ENCODE measurements at regions not wholly inside any gene's neighbourhood (a gene's known extent, or its start where the extent isn't known, plus 50 kb on each side); places are given as distances from the start of the nearest gene placed in this dataset.
A peak's percentile ranks its signal among the peaks of the same experiment; 100 is the strongest.
"Not testable (repeated sequence)": the region's sequence is repeated elsewhere in the genome, so short reads cannot be mapped to it uniquely, and the experiment has no call there.

DNA sequence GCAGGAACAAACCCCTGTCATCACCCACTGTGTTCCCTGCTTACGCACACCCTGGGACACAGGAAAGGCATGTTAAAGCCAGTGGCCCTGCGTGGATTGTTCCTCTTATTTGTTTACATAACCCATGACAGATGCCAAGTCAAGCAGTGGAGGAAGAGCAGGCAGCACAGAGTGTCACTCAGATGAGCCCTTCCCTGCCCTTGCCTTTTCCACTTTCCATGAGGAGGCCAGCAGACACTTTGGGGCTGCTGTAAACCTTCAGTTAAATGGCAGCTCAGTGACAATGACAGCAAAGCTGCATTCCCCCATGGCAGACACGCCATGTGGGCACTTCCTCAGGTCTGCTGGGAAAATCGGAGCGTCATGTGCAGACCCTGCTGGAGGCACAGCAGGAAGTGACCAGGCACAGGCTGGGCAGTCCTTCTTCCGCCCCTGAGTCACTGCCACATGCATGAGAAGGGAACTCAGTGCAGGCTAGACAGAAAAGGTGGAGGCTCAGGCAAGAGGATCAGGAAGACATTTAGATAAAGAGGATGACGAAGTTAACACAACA is 216.8 kb upstream of the PIK3R1 start:
- DNase-seq (no peak), ATAC-seq (ENCODE audit: low read depth in 2 of 2) (no peak)
- peaks cover 0 to 2% (median 0%) of the 10 kb centered on the region in 7 donors for H3K9me3 Mint-ChIP-seq
- H3K4me1 Mint-ChIP-seq: no peaks in the 10 kb centered on the region
- H3K4me3 Mint-ChIP-seq: peak overlapping the region in 1 of 8 donors; percentile 23
- no peaks in the 10 kb centered on the region for H3K36me3 Mint-ChIP-seq
- no peak overlapping the region for H3K27ac Mint-ChIP-seq
- H3K27me3 Mint-ChIP-seq: peaks cover 0 to 6% (median 0%) of the 10 kb centered on the region in 3 donors

DNA sequence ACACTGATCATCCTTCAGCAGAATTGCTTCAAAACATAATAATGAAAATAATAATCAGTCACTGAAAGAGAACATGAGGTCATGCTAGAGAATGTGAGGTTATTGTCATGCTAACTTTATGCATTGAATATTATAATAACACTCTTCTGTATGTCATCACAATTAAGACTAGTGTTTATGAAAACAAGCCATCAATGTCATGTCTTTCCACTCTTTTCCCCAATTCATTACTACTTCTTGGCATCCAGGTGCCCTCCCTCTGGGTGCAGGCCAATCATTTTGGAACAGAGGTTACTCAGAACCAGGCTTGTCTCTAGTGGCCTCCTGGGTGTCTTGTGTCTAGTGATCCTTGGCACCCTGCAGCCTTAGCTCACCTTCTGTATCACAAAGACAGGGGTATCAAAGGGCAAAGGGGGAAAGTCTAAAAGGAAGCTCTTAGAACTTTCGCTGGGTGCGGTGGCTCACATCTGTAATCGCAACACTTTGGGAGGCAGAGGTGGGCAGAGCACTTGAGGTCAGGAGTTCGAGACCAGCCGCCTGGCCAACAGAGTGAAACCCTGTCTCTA is 217.6 kb upstream of the PIK3R1 start:
- Mint-ChIP-seq H3K4me3 (no peak overlapping the region), H3K9me3 (peaks cover 0 to 2% (median 0%) of the 10 kb centered on the region in 7 donors), H3K4me1 (no peaks in the 10 kb centered on the region), H3K36me3 (no peaks in the 10 kb centered on the region), H3K27ac (no peak overlapping the region), H3K27me3 (peaks cover 0 to 7% (median 0%) of the 10 kb centered on the region in 3 donors)
- ATAC-seq (ENCODE audit: low read depth in 2 of 2) (no peak), DNase-seq (no peak)

DNA sequence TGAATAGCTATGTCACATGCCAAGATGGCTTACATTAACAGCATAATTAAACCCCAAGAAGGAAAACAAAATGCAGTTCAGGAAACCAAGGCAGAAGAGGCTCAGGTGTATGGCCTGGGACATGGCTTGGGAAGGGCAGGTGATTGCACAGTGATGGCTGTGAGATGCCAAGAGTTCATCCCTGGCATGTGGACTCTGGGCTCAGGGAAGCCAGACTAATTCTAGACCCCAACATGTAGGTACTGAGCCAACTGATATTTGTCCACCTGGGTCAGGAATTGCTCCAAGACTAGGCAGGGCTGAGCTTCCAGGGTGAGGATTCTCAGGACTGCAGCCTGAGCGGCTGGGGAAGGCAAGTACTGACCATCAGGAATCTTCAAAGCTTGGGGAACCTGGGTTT is 218.4 kb upstream of the PIK3R1 start:
- peaks cover 0 to 7% (median 0%) of the 10 kb centered on the region in 3 donors for H3K27me3 Mint-ChIP-seq
- ATAC-seq (ENCODE audit: low read depth in 2 of 2): no peak
- no peaks in the 10 kb centered on the region for H3K4me1 Mint-ChIP-seq
- no peak overlapping the region for H3K27ac Mint-ChIP-seq
- H3K36me3 Mint-ChIP-seq: no peaks in the 10 kb centered on the region
- no peak overlapping the region for H3K4me3 Mint-ChIP-seq
- no peaks in the 10 kb centered on the region for H3K9me3 Mint-ChIP-seq
- no peak for DNase-seq

DNA sequence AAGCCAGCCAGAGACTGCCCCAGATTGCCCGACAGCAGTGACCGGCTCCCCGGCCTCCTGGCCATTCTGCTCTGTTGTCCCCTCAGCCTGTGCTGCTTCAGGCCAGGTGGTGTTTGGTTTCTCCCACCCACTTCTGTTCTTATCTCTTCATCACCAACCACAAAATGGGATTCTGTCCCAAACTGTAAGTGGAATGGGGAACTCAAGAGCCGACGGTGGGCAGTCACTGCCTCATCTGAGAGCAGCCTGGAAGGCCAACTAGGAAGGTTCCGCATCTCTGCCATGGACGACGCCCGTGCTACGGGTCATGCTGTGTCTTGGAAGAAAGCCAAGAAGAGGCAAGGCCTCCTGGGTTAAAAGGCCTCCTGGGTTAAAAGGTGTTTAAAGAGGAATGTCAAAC is 219.0 kb upstream of the PIK3R1 start:
- ATAC-seq (ENCODE audit: low read depth in 2 of 2) (no peak), DNase-seq (no peak)
- Mint-ChIP-seq H3K9me3 (no peaks in the 10 kb centered on the region), H3K4me1 (no peaks in the 10 kb centered on the region), H3K27ac (no peak overlapping the region), H3K27me3 (peaks cover 0 to 7% (median 0%) of the 10 kb centered on the region in 3 donors), H3K36me3 (no peaks in the 10 kb centered on the region), H3K4me3 (no peak overlapping the region)

DNA sequence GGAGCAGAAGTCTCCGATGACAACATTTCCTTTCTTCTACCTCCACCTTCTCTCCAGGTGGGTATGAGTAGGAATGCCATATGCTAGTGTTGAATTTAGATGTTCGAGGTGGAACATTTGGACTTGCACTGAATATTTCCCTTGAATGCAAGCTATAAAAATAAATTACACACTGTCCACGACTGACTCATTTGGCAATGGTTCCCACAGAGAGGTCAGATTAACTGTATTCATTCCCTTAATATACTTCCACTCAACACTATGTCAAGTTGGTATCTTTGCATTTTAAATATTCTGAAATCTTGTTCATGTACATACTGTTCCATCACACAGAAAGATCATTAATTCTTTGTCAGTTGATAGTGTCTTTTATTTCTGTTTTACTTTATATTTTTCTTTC is 222.6 kb upstream of the PIK3R1 start:
- Mint-ChIP-seq H3K4me1 (no peaks in the 10 kb centered on the region), H3K27me3 (peaks cover 0 to 7% (median 0%) of the 10 kb centered on the region in 3 donors), H3K9me3 (no peaks in the 10 kb centered on the region), H3K4me3 (no peak overlapping the region), H3K27ac (no peak overlapping the region), H3K36me3 (no peaks in the 10 kb centered on the region)
- no peak for DNase-seq
- no peak for ATAC-seq (ENCODE audit: low read depth in 2 of 2)

DNA sequence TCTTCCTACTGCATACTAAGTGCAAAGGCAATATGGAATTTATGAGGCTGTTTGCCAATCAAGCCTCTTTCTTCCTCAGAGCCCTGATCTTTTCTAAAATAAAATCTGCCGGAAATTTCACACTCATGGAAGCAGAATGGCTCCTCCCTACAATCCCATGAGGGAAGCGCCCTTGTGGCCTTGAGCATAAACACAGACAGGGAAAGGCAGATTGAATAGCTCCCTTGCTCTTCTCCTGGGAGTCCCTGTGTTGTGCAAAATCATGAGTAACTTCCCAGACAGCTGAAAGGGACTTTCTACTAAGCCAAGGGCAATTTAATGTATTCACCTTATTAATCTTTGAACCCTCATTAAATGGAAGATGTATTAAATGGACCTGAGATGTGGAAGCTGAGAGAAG is 226.1 kb upstream of the PIK3R1 start:
- H3K4me3 Mint-ChIP-seq: no peak overlapping the region
- no peaks in the 10 kb centered on the region for H3K36me3 Mint-ChIP-seq
- peaks cover 0 to 7% (median 0%) of the 10 kb centered on the region in 3 donors for H3K27me3 Mint-ChIP-seq
- no peaks in the 10 kb centered on the region for H3K4me1 Mint-ChIP-seq
- DNase-seq (no peak), ATAC-seq (ENCODE audit: low read depth in 2 of 2) (no peak)
- H3K9me3 Mint-ChIP-seq: no peaks in the 10 kb centered on the region
- no peak overlapping the region for H3K27ac Mint-ChIP-seq

DNA sequence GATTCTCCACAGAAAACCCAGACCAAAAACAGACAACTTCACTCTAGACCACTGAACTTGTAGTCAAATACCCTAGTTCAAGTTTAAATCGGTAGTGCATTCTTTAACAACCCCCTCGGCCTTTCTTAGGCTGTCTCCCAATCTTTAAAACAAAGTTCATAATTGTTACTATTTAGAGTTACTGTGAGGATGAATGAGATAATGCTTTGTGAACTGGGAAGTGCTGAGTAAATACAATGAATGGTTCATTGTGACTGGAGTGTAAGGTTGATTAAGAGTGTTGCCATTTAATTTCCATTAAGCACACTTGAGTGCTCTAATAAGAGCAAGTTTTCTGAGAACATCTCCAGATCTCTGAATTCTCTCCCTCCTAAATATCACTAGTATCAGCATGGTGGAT is 228.8 kb upstream of the PIK3R1 start:
- Mint-ChIP-seq H3K4me3 (no peak overlapping the region), H3K4me1 (peaks cover 4 to 13% (median 13%) of the 10 kb centered on the region in 3 donors), H3K27me3 (no peaks in the 10 kb centered on the region), H3K27ac (no peak overlapping the region), H3K9me3 (no peaks in the 10 kb centered on the region), H3K36me3 (no peaks in the 10 kb centered on the region)
- ATAC-seq (ENCODE audit: low read depth in 2 of 2): no peak
- no peak for DNase-seq

DNA sequence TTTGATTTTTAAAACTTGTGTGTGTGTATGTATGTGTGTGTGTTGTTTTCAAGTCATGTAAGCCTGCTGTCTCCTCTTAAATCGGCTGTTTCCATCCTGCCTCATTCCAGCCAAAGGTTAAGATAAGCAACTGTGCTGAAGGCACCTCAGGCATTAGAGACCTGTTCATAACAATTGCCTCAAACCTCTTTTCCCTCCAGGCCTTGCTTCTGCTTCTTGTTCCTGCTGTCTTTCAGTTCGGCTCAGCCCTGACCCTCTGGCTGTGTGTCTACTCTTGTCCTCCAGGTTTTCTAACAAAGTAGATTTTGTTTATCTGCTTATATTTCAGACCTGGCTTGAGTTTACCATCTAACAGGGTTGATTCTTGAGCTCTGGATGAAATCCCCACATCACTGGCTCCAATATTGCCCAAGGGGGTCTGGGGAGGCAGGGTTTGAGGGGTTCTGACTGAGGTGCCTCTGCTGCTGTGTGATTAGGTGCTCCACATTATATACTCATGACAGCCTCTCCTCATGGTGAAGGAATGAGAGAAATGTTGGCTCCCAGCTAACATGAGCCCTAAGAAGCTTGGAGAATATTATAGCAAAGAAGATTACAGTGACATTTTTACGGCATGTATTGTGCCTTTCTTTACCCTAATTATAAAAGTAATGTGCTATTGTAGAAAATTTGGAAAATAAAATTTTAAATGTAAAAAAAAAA is 229.7 kb upstream of the PIK3R1 start:
- no peak for ATAC-seq (ENCODE audit: low read depth in 2 of 2)

DNA sequence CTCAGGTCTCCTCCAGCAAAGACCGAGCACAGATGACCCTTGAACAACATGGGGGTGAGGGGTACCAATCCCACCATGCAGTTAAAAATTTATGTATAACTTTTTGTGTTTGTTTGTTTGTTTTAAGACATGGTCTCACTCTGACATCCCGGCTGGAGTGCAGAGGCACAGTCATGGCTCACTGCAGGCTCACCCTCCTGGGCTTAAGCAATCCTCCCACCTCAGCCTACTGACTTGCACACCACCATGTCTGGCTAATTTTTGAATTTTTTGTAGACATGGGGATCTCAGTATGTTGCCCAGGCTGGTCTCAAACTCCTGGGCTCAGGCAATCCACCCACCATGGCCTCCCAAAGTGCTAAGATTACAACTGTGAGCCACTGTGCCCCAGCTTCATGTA is 231.0 kb upstream of the PIK3R1 start:
- Mint-ChIP-seq H3K9me3 (no peaks in the 10 kb centered on the region), H3K4me3 (peak overlapping the region in 1 of 8 donors; percentile 49), H3K27me3 (no peaks in the 10 kb centered on the region), H3K27ac (no peak overlapping the region), H3K4me1 (peaks cover 4 to 13% (median 13%) of the 10 kb centered on the region in 3 donors), H3K36me3 (no peaks in the 10 kb centered on the region)
- no peak for ATAC-seq (ENCODE audit: low read depth in 2 of 2)
- DNase-seq: no peak

More for the DNA sequence above, 229.7 kb upstream of the PIK3R1 start:
- DNase-seq: no peak
- H3K9me3 Mint-ChIP-seq: no peaks in the 10 kb centered on the region
- no peak overlapping the region for H3K4me3 Mint-ChIP-seq
- H3K27ac Mint-ChIP-seq: no peak overlapping the region
- H3K27me3 Mint-ChIP-seq: no peaks in the 10 kb centered on the region
- H3K4me1 Mint-ChIP-seq: peaks cover 4 to 13% (median 13%) of the 10 kb centered on the region in 3 donors
- H3K36me3 Mint-ChIP-seq: no peaks in the 10 kb centered on the region

DNA sequence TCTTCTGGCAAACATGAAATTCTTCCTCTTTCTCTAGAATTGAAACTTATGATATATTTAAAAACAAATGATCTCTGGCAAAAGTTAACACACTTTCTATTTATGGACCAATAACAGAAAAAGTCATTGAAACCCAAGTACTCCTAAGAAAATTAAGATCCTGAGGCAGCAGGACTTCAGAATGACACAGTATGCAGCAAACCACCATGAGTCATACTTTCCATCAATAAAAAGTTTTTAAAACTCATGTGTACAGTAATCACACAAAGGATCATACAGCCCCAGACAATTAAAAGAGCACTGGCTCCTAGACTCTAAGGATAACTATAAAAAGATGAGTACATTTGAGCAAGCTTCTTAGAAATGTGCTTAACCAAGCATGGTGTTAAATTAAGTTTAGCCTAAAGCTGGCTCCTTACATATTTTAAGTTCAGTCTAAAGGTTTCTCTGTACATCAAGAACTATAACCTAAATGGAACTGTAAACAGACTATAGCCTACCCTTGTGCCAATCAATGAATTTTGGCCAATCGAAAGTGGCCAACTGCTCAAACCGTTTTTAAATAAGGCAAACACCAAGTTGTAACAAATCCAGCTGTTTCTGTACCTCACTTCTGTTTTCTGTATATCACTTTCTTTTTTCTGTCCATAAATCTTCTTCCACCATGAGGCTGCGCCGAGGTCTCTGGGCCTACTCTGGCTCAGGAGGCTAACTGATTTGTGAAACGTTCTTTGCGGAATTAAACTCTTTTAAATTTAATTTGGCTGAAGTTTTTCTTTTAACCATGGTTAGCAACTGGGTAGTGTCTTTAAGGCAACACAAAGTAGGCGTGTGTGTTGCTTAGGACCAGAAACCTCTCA is 232.1 kb upstream of the PIK3R1 start:
- H3K4me1 Mint-ChIP-seq: peaks cover 4 to 13% (median 13%) of the 10 kb centered on the region in 3 donors
- H3K4me3 Mint-ChIP-seq: no peak overlapping the region
- no peaks in the 10 kb centered on the region for H3K9me3 Mint-ChIP-seq
- no peaks in the 10 kb centered on the region for H3K36me3 Mint-ChIP-seq
- DNase-seq: no peak
- no peak for ATAC-seq (ENCODE audit: low read depth in 2 of 2)
- H3K27ac Mint-ChIP-seq: peak overlapping the region in 1 of 6 donors; percentile 93
- H3K27me3 Mint-ChIP-seq: no peaks in the 10 kb centered on the region

DNA sequence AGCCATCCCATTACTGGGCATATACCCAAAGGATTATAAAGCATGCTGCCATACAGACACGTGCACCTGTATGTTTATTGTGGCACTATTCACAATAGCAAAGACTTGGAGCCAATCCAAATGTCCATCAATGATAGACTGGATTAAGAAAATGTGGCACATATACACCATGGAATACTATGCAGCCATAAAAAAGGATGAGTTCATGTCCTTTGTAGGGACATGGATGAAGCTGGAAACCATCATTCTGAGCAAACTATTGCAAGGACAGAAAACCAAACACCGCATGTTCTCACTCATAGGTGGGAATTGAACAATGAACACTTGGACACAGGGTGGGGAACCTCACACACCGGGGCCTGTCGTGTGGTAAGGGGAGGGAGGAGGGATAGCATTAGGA is 233.4 kb upstream of the PIK3R1 start:
- not testable (repeated sequence) for H3K27me3 Mint-ChIP-seq; H3K27ac Mint-ChIP-seq; H3K4me3 Mint-ChIP-seq; DNase-seq; H3K36me3 Mint-ChIP-seq; H3K9me3 Mint-ChIP-seq; ATAC-seq (ENCODE audit: low read depth in 2 of 2)
- peaks cover 4 to 17% (median 13%) of the 10 kb centered on the region in 3 donors for H3K4me1 Mint-ChIP-seq

DNA sequence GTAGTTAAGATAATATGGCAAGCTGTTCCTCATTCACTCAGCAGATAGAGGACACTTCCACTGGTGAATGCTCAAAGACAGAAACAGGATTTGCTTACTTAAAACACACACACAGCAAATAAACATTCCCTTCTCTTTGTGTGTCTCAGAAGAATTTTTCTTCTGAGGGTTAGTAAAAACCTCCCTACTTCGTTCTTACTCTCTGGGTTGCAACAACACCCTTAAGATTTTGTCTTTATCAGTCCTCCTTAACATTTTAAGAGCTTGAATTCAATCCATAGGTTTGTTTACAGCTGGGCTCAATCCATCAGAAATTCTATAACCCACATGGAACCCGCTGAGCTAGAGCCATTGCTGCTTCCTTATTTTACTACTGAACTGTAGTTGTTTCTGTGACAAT is 237.4 kb upstream of the PIK3R1 start:
- Mint-ChIP-seq H3K9me3 (no peaks in the 10 kb centered on the region), H3K4me1 (peaks cover 4 to 10% (median 9%) of the 10 kb centered on the region in 3 donors), H3K4me3 (no peak overlapping the region), H3K36me3 (no peaks in the 10 kb centered on the region), H3K27ac (no peak overlapping the region), H3K27me3 (no peaks in the 10 kb centered on the region)
- DNase-seq: no peak
- no peak for ATAC-seq (ENCODE audit: low read depth in 2 of 2)

DNA sequence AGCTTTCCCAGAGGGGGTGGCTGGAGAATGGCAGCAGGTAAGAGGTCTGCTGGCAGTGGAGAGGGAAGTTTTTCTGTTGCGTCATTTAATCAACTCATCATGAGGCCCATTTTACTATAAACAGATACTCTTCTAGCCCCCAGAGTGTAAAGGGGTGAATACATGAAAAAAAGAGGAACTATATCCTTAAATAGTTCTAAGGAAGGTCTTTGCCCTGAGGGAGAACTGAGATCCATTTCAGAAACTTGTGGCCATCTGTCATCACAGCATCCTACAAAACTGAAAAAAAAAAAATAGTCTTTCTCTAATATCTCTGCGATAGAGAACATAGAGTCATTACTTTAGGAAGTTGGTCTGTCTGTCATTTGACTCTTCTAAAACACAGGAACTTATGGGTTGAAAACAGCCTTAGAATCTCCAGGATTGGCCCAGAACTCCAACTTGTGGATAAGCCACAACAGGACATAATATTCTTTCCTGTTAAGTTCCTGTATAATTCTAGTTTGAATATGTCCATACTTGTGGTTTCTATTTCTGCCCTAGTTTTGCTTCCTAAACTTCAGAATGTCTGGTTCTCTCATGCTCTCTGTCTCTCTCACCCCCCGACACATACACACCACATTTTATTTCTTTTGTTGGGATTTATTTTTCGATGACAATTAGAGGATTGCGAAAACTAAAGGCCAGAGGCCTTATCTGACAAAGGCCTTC is 238.5 kb upstream of the PIK3R1 start:
- Mint-ChIP-seq H3K27ac (no peak overlapping the region), H3K9me3 (no peaks in the 10 kb centered on the region), H3K36me3 (no peaks in the 10 kb centered on the region), H3K4me3 (no peak overlapping the region), H3K4me1 (peaks cover 0 to 6% (median 5%) of the 10 kb centered on the region in 3 donors), H3K27me3 (no peaks in the 10 kb centered on the region)
- ATAC-seq (ENCODE audit: low read depth in 2 of 2) (peak; percentile 34 to 45), DNase-seq (no peak)

Data from naive B cell (primary cell).